K562 (cell line): ENCODE measurements at regions not wholly inside any gene's neighbourhood (a gene's known extent, or its start where the extent isn't known, plus 50 kb on each side); places are given as distances from the start of the nearest gene placed in this dataset.

Experiments
- ATAC-seq: fragments of 200-7000 bp; cut with Tn5 transposase; 3 replicates; pipeline ENCODE4 v1.9.1; 2020; ENCODE audit warnings: moderate library complexity
- BruUV-seq: library from RNA; stranded (reverse); fragments of 400-500 nt; replicated peaks from 2 replicates; lab custom pipeline; 2021; lab: Mats Ljungman, UMichigan
- CTCF ChIA-PET: fragments of 300-600 bp; formaldehyde crosslinking; extraction: SDS; loops from one replicate; lab custom pipeline; 2021; ENCODE audit warnings: low intra/inter-chr PET ratio; lab: Yijun Ruan, JAX
- POLR2A ChIA-PET: fragments of 300-600, 350-650 bp; sonication (Branson Sonifier 250); formaldehyde crosslinking; extraction: SDS; loops from one replicate; lab custom pipeline; 2021; ENCODE audit warnings: antibody characterized with exemption, inconsistent platforms; lab: Yijun Ruan, JAX
- DNase-seq, 4 experiments: peaks; one replicate each; pipeline versions ENCODE4 v3.0.0 to v3.0.0-alpha.2; 2011 to 2018; ENCODE audit warnings: low spot score in 3 of 4, mixed read lengths in 3 of 4; ENCODE audit errors: extremely low read depth in 1 of 4
- FAIRE-seq: peaks from 2 replicates; lab custom pipeline; 2011; peaks lifted over from hg19 to GRCh38; lab: Jason Lieb, UNC
- H2AFZ ChIP-seq: 2 replicates; pipeline ENCODE4 v1.6.0; 2011; ENCODE audit warnings: low read depth, low read length, control low read depth, inconsistent platforms
- H3K27ac ChIP-seq: fragments of 200-600 bp; 3 replicates; pipeline ENCODE4 v1.8.0; 2011; ENCODE audit warnings: low read depth, mild to moderate bottlenecking, control low read depth, inconsistent platforms, low read length, moderate library complexity, mixed read lengths; ENCODE audit errors: extremely low read depth
- H3K27me3 ChIP-seq, 2 experiments: fragments of 300-600 bp in 1 of 2; 2 replicates in 1 of 2; 3 replicates in 1 of 2; pipeline versions ENCODE4 v1.6.0 to v1.8.0; 2011; ENCODE audit warnings: inconsistent platforms in 2 of 2, low read length in 2 of 2, mild to moderate bottlenecking in 1 of 2, mixed read lengths in 1 of 2, moderate library complexity in 1 of 2; ENCODE audit not compliant: control insufficient read depth in 2 of 2, insufficient read depth in 2 of 2
- H3K36me3 ChIP-seq: fragments of 300-600 bp; 3 replicates; pipeline ENCODE4 v1.8.0; 2011; ENCODE audit warnings: mild to moderate bottlenecking, low read length, inconsistent platforms; ENCODE audit not compliant: control insufficient read depth, insufficient read depth
- H3K4me1 ChIP-seq, 2 experiments: fragments of 200-600 bp in 1 of 2; replicated peaks in 1 of 2; 2 replicates in 1 of 2; 3 replicates in 1 of 2; pipeline versions ENCODE4 v1.5.1 to v1.8.0; 2011; ENCODE audit warnings: inconsistent platforms in 2 of 2, low read length in 2 of 2, mild to moderate bottlenecking in 1 of 2, mixed read lengths in 1 of 2, moderate library complexity in 1 of 2; ENCODE audit not compliant: control insufficient read depth in 2 of 2, insufficient read depth in 2 of 2
- H3K4me2 ChIP-seq: 2 replicates; pipeline ENCODE4 v1.6.1; 2011; ENCODE audit warnings: low read length, control low read depth, inconsistent platforms, mixed read lengths; ENCODE audit not compliant: insufficient read depth
- H3K4me3 ChIP-seq: fragments of 200-600 bp; sonication (generic), shearing (Covaris generic); 2 replicates; pipeline ENCODE4 v1.5.1; 2016; ENCODE audit warnings: control low read depth, inconsistent platforms
- H3K79me2 ChIP-seq: fragments of 200-600 bp; 3 replicates; pipeline ENCODE4 v1.8.0; 2011; ENCODE audit warnings: low read length, inconsistent platforms; ENCODE audit not compliant: control insufficient read depth, insufficient read depth
- H3K9ac ChIP-seq, 2 experiments: 2 replicates each; pipeline versions ENCODE4 v1.6.0 to v1.6.1; 2011; ENCODE audit warnings: low read depth in 2 of 2, low read length in 2 of 2, control low read depth in 1 of 2, inconsistent platforms in 1 of 2, mild to moderate bottlenecking in 1 of 2, mixed read lengths in 1 of 2; ENCODE audit not compliant: insufficient read depth in 1 of 2
- H3K9me1 ChIP-seq: one replicate; pipeline ENCODE4 v1.6.0; 2011; ENCODE audit warnings: inconsistent platforms, mild to moderate bottlenecking, low read length, moderate library complexity; ENCODE audit not compliant: control insufficient read depth, insufficient read depth
- H3K9me3 ChIP-seq: replicated peaks from 2 replicates; pipeline ENCODE4 v1.5.1; 2011; ENCODE audit warnings: low read depth, low read length, inconsistent platforms; ENCODE audit not compliant: control insufficient read depth, insufficient read depth
- H4K20me1 ChIP-seq: replicated peaks from 2 replicates; pipeline ENCODE4 v1.6.1; 2011; ENCODE audit warnings: low read length, inconsistent platforms, mixed read lengths; ENCODE audit not compliant: control insufficient read depth, insufficient read depth
- C11orf30 ChIP-seq: fragments of 450-650 bp; IDR thresholded peaks from 2 replicates; pipeline ENCODE4 v1.6.1; 2016; ENCODE audit warnings: low read depth, mild to moderate bottlenecking
- FOXO4 ChIP-seq: fragments of 450-650 bp; formaldehyde crosslinking; IDR thresholded peaks from 2 replicates; pipeline ENCODE4 v1.4.0; 2020; ENCODE audit warnings: mild to moderate bottlenecking, moderate library complexity
- KDM5B ChIP-seq: fragments of 200-600 bp; sonication (generic); IDR thresholded peaks from 2 replicates; pipeline ENCODE4 v1.6.1; 2012; ENCODE audit warnings: low read depth, mild to moderate bottlenecking, moderate library complexity, low read length, control low read depth, inconsistent platforms; ENCODE audit not compliant: insufficient replicate concordance
- MAFG ChIP-seq: fragments of 450-650 bp; conservative IDR thresholded peaks from 2 replicates; pipeline ENCODE4 v1.6.1; 2016; ENCODE audit warnings: missing genetic modification characterization, missing compliant biosample characterization
- RNF219 ChIP-seq: fragments of 250-450 bp; sonication (Bioruptor Pico); IDR thresholded peaks from 2 replicates; pipeline ENCODE4 v1.5.0; 2022; ENCODE audit warnings: mild to moderate bottlenecking
- TCF3 ChIP-seq: sonication (generic); formaldehyde crosslinking; IDR thresholded peaks from 2 replicates; pipeline ENCODE4 v1.4.0; 2020; ENCODE audit warnings: mild to moderate bottlenecking, missing genetic modification reagents
- ZNF316 ChIP-seq: fragments of 450-650 bp; IDR thresholded peaks from 2 replicates; pipeline ENCODE4 v1.6.1; 2016
- ZNF764 ChIP-seq: fragments of 250-450 bp; sonication (Bioruptor Pico); IDR thresholded peaks from 2 replicates; pipeline ENCODE4 v1.4.0; 2020; ENCODE audit warnings: low read depth, mild to moderate bottlenecking, moderate library complexity
- WGBS: fragments of 100-300 bp; shearing (Covaris generic); methylation state at CpG from one replicate; pipeline ENCODE4 v1.1.6; 2016; ENCODE audit warnings: low coverage, mixed read lengths; ENCODE audit not compliant: insufficient coverage; ENCODE audit errors: missing lambda C conversion rate; 5-methylcytosine and 5-hydroxymethylcytosine counted together
- in situ Hi-C: fragments of 300-500 bp; cut with MboI; formaldehyde crosslinking; loops from 4 replicates; pipeline ENCODE4 v1.15.0; 2018; ENCODE audit warnings: inconsistent platforms, mixed read lengths
- intact Hi-C: fragments of 100-400 bp; cut with micrococcal nuclease; formaldehyde crosslinking; loops from 2 replicates; pipeline ENCODE4 v1.14.2; 2022

GRCh38 chr18:1446765-1447164, 542.1 kb downstream of the ADCYAP1 start:
- no peak overlapping the region for H3K27ac ChIP-seq
- intact Hi-C loops (no loop called here), in situ Hi-C loops (no loop called here)
- H3K9me3 ChIP-seq = no peaks in the 10 kb centered on the region
- POLR2A ChIA-PET = interaction anchor here (0.6 kb wide), 1 partner anchor 8 kb away, joined by 4 read pairs; no protein-coding TSS in a partner anchor
- H2AFZ ChIP-seq = no peak overlapping the region
- FAIRE-seq (no peak), DNase-seq (no peak), ATAC-seq (no peak)
- no peaks in the 10 kb centered on the region for H3K27me3 ChIP-seq
- CTCF ChIA-PET = no interaction called here
- H3K9me1 ChIP-seq = no peaks in the 10 kb centered on the region
- H3K4me2 ChIP-seq = no peak overlapping the region
- no peaks in the 10 kb centered on the region for H3K79me2 ChIP-seq
- H3K4me1 ChIP-seq = no peaks in the 10 kb centered on the region
- no peaks in the 10 kb centered on the region for H3K36me3 ChIP-seq
- no peak overlapping the region for H3K4me3 ChIP-seq
- TF ChIP-seq ZNF316 (peak; percentile 81), ZNF764 (no peak), TCF3 (CRISPR knock-in tag) (no peak), C11orf30 (peak; percentile 63), MAFG (tag) (peak; percentile 32; the same call in 1 of the 2 replicates), KDM5B (no peak), RNF219 (CRISPR knock-in tag) (no peak), FOXO4 (CRISPR knock-in tag) (no peak)
- 0% methylated on average over 1 of the region's 1 CpG for WGBS
- BruUV-seq = no TSS peak
- H3K9ac ChIP-seq = no peak overlapping the region
- H4K20me1 ChIP-seq = no peaks in the 10 kb centered on the region
